HL-60 (cell line): ENCODE measurements at regions not wholly inside any gene's neighbourhood (a gene's known extent, or its start where the extent isn't known, plus 50 kb on each side); places are given as distances from the start of the nearest gene placed in this dataset.

Source experiments
- DNase-seq, 2 experiments: peaks; one replicate each; pipeline ENCODE4 v3.0.0-alpha.2; 2010 to 2020; ENCODE audit warnings: low read depth in 1 of 2, low spot score in 1 of 2
- H3K27ac ChIP-seq: fragments of 250-450 bp; sonication (Bioruptor Pico); replicated peaks from 2 replicates; pipeline ENCODE4 v1.5.1; 2020; ENCODE audit warnings: mild to moderate bottlenecking, moderate library complexity
- H3K27me3 ChIP-seq: fragments of 250-450 bp; sonication (Bioruptor Pico); 2 replicates; pipeline ENCODE4 v1.5.1; 2021; ENCODE audit warnings: mild to moderate bottlenecking, moderate library complexity; ENCODE audit not compliant: insufficient read depth, poor library complexity, severe bottlenecking
- H3K4me3 ChIP-seq: replicated peaks from 2 replicates; pipeline ENCODE4 v1.5.1; 2011; ENCODE audit warnings: mild to moderate bottlenecking, control low read depth, low read length; ENCODE audit not compliant: insufficient read depth
- CTCF ChIP-seq: IDR thresholded peaks from one replicate; pipeline ENCODE4 v1.5.1; 2011; ENCODE audit warnings: low read length, control low read depth, inconsistent platforms; ENCODE audit not compliant: insufficient read depth
- GABPA ChIP-seq: IDR thresholded peaks from 2 replicates; pipeline ENCODE4 v1.6.1; 2012; ENCODE audit warnings: low read depth
- POLR2AphosphoS5 ChIP-seq: IDR thresholded peaks from 2 replicates; pipeline ENCODE4 v1.6.1; 2012; ENCODE audit warnings: low read depth
- REST ChIP-seq: IDR thresholded peaks from 2 replicates; pipeline ENCODE4 v1.6.1; 2012; ENCODE audit warnings: low read depth; ENCODE audit not compliant: insufficient replicate concordance
- SPI1 ChIP-seq: IDR thresholded peaks from 2 replicates; pipeline ENCODE4 v1.6.1; 2012; ENCODE audit warnings: low read depth, mild to moderate bottlenecking, borderline replicate concordance

- Histone ChIP-seq H3K27ac (no peak overlapping the region), H3K27me3 (no peaks in the 10 kb centered on the region), H3K4me3 (no peak overlapping the region)
- DNase-seq = no peak
- TF ChIP-seq REST = no peak
- no peak for TF ChIP-seq GABPA
- TF ChIP-seq POLR2AphosphoS5 = no peak
- TF ChIP-seq CTCF = no peak
- TF ChIP-seq SPI1 = no peak
Observed at GRCh38 chr1:113321771-113322387, 68.4 kb upstream of the MAGI3 start.

GRCh38 chr1:113322439-113322838 is 67.9 kb upstream of the MAGI3 start:
- no peak overlapping the region for H3K4me3 ChIP-seq
- no peak for DNase-seq
- no peak overlapping the region for H3K27ac ChIP-seq
- H3K27me3 ChIP-seq = no peaks in the 10 kb centered on the region
- TF ChIP-seq REST = no peak
- TF ChIP-seq GABPA = no peak
- TF ChIP-seq SPI1 = no peak

GRCh38 chr1:113325022-113325421 is 65.3 kb upstream of the MAGI3 start:
- no peak overlapping the region for H3K4me3 ChIP-seq
- no peak overlapping the region for H3K27ac ChIP-seq
- TF ChIP-seq REST (no peak), SPI1 (no peak), GABPA (no peak), CTCF (no peak), POLR2AphosphoS5 (no peak)
- no peak for DNase-seq
- no peaks in the 10 kb centered on the region for H3K27me3 ChIP-seq
